Esophagus squamous epithelium (tissue), 5 donors: ENCODE measurements at regions not wholly inside any gene's neighbourhood (a gene's known extent, or its start where the extent isn't known, plus 50 kb on each side); places are given as distances from the start of the nearest gene placed in this dataset.

Experiments used
- DNase-seq: peaks from one replicate; lab custom pipeline; 2025; lab: John Stamatoyannopoulos, UW
- H3K27ac ChIP-seq, 4 donors: fragments of 200-600 bp; sonication (generic); one replicate each; pipeline ENCODE4 v1.5.1; 2016 to 2019; ENCODE audit warnings: mild to moderate bottlenecking in 1 of 4
- H3K27me3 ChIP-seq, 4 donors: fragments of 200-600 bp; sonication (generic); 1 replicate in 3 of 4; 2 replicates in 1 of 4; pipeline versions ENCODE4 v1.5.1 to v1.6.0; 2017 to 2021; ENCODE audit warnings: antibody characterized with exemption in 1 of 4
- H3K36me3 ChIP-seq, 3 donors: fragments of 200-600 bp; sonication (generic); one replicate each; pipeline ENCODE4 v1.5.1; 2016 to 2019
- H3K4me1 ChIP-seq, 3 donors: fragments of 200-600 bp; sonication (generic); one replicate each; pipeline ENCODE4 v1.5.1; 2017 to 2019
- H3K4me3 ChIP-seq, 4 donors: fragments of 200-600 bp; sonication (generic); 1 replicate in 3 of 4; 2 replicates in 1 of 4; pipeline ENCODE4 v1.5.1; 2016 to 2019; ENCODE audit warnings: mild to moderate bottlenecking in 2 of 4, moderate library complexity in 1 of 4
- H3K9me3 ChIP-seq, 3 donors: fragments of 200-600 bp; sonication (generic); one replicate each; pipeline ENCODE4 v1.5.1; 2016 to 2019
- CTCF ChIP-seq, 6 experiments: fragments of 450-650 bp in 4 of 6; fragments of 200-600 bp in 2 of 6; sonication (generic) in 2 of 6; IDR thresholded peaks; one replicate each; pipeline ENCODE4 v1.5.1; 2016 to 2019; ENCODE audit warnings: antibody characterized with exemption in 6 of 6, mild to moderate bottlenecking in 4 of 6, moderate library complexity in 4 of 6
- POLR2A ChIP-seq, 4 donors: fragments of 450-650 bp; IDR thresholded peaks; one replicate each; pipeline ENCODE4 v1.6.1; 2017; ENCODE audit warnings: antibody characterized with exemption in 4 of 4, mild to moderate bottlenecking in 4 of 4, moderate library complexity in 3 of 4
- WGBS, 2 donors: methylation state at CpG; one replicate each; pipeline ENCODE4 v1.1.5; 2018; 5-methylcytosine and 5-hydroxymethylcytosine counted together
- intact Hi-C: fragments of 100-400 bp; cut with DNase I; formaldehyde crosslinking; loops from one replicate; pipeline ENCODE4 v1.15.0; 2022
- donor health status: DM: yes; HTN: yes; CAD: no.

- H3K4me3 ChIP-seq = no peak overlapping the region
- 40 to 69% methylated on average over 1 to 2 of the region's 2 CpGs for WGBS, 2 donors
- no peak for DNase-seq
- intact Hi-C loops = no loop called here
- no peaks in the 10 kb centered on the region for H3K36me3 ChIP-seq
- H3K27ac ChIP-seq = no peak overlapping the region
- no peaks in the 10 kb centered on the region for H3K27me3 ChIP-seq
- no peaks in the 10 kb centered on the region for H3K9me3 ChIP-seq
- TF ChIP-seq POLR2A (IDR thresholded peaks at IDR 0.05) (no peak), CTCF (IDR thresholded peaks at IDR 0.05) (no peak)
- H3K4me1 ChIP-seq = no peaks in the 10 kb centered on the region
These were observed 96.9 kb downstream of the CCDC34 start for GRCh38 chr11:27266125-27266524.

- WGBS, 2 donors = 83 to 87% methylated on average over 3 of the region's 3 CpGs
- H3K27ac ChIP-seq = no peak overlapping the region
- H3K36me3 ChIP-seq = no peaks in the 10 kb centered on the region
- no peak for TF ChIP-seq POLR2A (IDR thresholded peaks at IDR 0.05)
- no peak for TF ChIP-seq CTCF (IDR thresholded peaks at IDR 0.05)
- no peaks in the 10 kb centered on the region for H3K27me3 ChIP-seq
- intact Hi-C loops = no loop called here
- no peak overlapping the region for H3K4me3 ChIP-seq
- no peak for DNase-seq
- H3K9me3 ChIP-seq = no peaks in the 10 kb centered on the region
- no peaks in the 10 kb centered on the region for H3K4me1 ChIP-seq
These were observed 99.0 kb downstream of the CCDC34 start for GRCh38 chr11:27263986-27264385.

- DNase-seq = no peak
- Histone ChIP-seq H3K27me3 (no peaks in the 10 kb centered on the region), H3K27ac (no peak overlapping the region), H3K9me3 (no peaks in the 10 kb centered on the region), H3K36me3 (no peaks in the 10 kb centered on the region), H3K4me1 (no peaks in the 10 kb centered on the region), H3K4me3 (no peak overlapping the region)
- TF ChIP-seq POLR2A (IDR thresholded peaks at IDR 0.05) = no peak
- intact Hi-C loops = no loop called here
These were observed 100.0 kb downstream of the CCDC34 start for GRCh38 chr11:27263046-27263445.

- H3K9me3 ChIP-seq = no peaks in the 10 kb centered on the region
- H3K36me3 ChIP-seq = no peaks in the 10 kb centered on the region
- intact Hi-C loops = no loop called here
- H3K4me1 ChIP-seq = no peaks in the 10 kb centered on the region
- no peaks in the 10 kb centered on the region for H3K27me3 ChIP-seq
- DNase-seq = no peak
- H3K27ac ChIP-seq = no peak overlapping the region
- TF ChIP-seq CTCF (IDR thresholded peaks at IDR 0.05) (no peak), POLR2A (IDR thresholded peaks at IDR 0.05) (no peak)
- no peak overlapping the region for H3K4me3 ChIP-seq
These were observed 107.6 kb downstream of the CCDC34 start for GRCh38 chr11:27255447-27255828.

- H3K9me3 ChIP-seq = no peaks in the 10 kb centered on the region
- H3K27me3 ChIP-seq = no peaks in the 10 kb centered on the region
- H3K36me3 ChIP-seq = no peaks in the 10 kb centered on the region
- H3K4me1 ChIP-seq = no peaks in the 10 kb centered on the region
- H3K4me3 ChIP-seq = no peak overlapping the region
- no peak for DNase-seq
- H3K27ac ChIP-seq = no peak overlapping the region
- intact Hi-C loops = no loop called here
- WGBS, 2 donors = 7 to 13% methylated on average over 1 of the region's 1 CpG
- no peak for TF ChIP-seq POLR2A (IDR thresholded peaks at IDR 0.05)
- no peak for TF ChIP-seq CTCF (IDR thresholded peaks at IDR 0.05)
These were observed 108.1 kb downstream of the CCDC34 start for GRCh38 chr11:27254744-27255446.

- WGBS, 2 donors = 89 to 100% methylated on average over 1 of the region's 1 CpG
- Histone ChIP-seq H3K9me3 (no peaks in the 10 kb centered on the region), H3K27me3 (no peaks in the 10 kb centered on the region), H3K4me1 (no peaks in the 10 kb centered on the region), H3K36me3 (no peaks in the 10 kb centered on the region), H3K4me3 (no peak overlapping the region), H3K27ac (no peak overlapping the region)
- no peak for DNase-seq
- intact Hi-C loops = no loop called here
- TF ChIP-seq CTCF (IDR thresholded peaks at IDR 0.05) = no peak
These were observed 109.8 kb downstream of the CCDC34 start for GRCh38 chr11:27253224-27253623.
